Activated CD8-positive, alpha-beta T cell treated with anti-CD3 and anti-CD28 coated beads, Interleukin-2, amount 10 ng/mL, durations not matched to agents 7 days and 5 days (primary cell): ENCODE measurements at regions not wholly inside any gene's neighbourhood (a gene's known extent, or its start where the extent isn't known, plus 50 kb on each side); places are given as distances from the start of the nearest gene placed in this dataset.
"Not testable (repeated sequence)": the region's sequence is repeated elsewhere in the genome, so short reads cannot be mapped to it uniquely, and the experiment has no call there.

Source experiments
- ATAC-seq: fragments of 150-1000 bp; cut with Tn5 transposase; one replicate; pipeline ENCODE4 v1.10.0; 2021; ENCODE audit warnings: moderate library complexity
- CTCF ChIA-PET: fragments of 350-600 bp; sonication (Branson Sonifier 250); formaldehyde crosslinking; loops from one replicate; lab custom pipeline; 2021; ENCODE audit warnings: antibody characterized with exemption; lab: Charles Lee
- POLR2A ChIA-PET: fragments of 350-600 bp; sonication (Branson Sonifier 250); formaldehyde crosslinking; loops from one replicate; lab custom pipeline; 2021; ENCODE audit warnings: antibody characterized with exemption; lab: Charles Lee
- DNase-seq: peaks from one replicate; pipeline ENCODE4 v3.0.0-alpha.2; 2020
- H3K27ac Mint-ChIP-seq: one replicate; pipeline ENCODE4 v1.8.0; 2021; ENCODE audit warnings: mild to moderate bottlenecking, mixed read lengths
- H3K27me3 Mint-ChIP-seq: one replicate; pipeline ENCODE4 v1.8.0; 2021; ENCODE audit warnings: low read depth, mixed read lengths
- H3K36me3 Mint-ChIP-seq: one replicate; pipeline ENCODE4 v1.8.0; 2021; ENCODE audit warnings: low read depth, mixed read lengths
- H3K4me1 Mint-ChIP-seq: one replicate; pipeline ENCODE4 v1.8.0; 2021; ENCODE audit warnings: low read depth, mixed read lengths
- H3K4me3 Mint-ChIP-seq: one replicate; pipeline ENCODE4 v1.8.0; 2021; ENCODE audit warnings: mild to moderate bottlenecking, mixed read lengths
- H3K9me3 Mint-ChIP-seq: one replicate; pipeline ENCODE4 v1.8.0; 2022; ENCODE audit warnings: mixed read lengths; ENCODE audit not compliant: insufficient read depth

DNA sequence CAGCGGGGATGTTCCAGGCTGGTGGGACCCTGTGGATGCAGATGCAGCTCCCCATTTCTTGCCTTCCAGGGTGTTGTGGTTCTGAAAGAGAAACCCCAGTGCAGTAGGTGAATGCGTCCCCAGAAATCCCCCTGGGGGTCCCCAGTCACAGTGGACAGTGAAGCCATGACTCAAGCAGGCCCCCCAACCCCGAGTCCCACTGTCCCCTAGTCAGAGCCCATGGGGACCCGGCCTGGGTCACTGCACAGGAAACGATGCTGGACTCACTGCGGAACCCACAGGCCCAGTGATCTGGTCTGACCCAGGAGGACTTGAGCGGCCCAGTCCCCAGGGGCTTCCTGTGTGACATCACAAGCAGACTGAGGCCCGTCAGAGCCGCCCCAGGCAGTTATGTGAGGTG lies 341.4 kb downstream of the ADGRD1 start:
- H3K9me3 Mint-ChIP-seq, H3K27me3 Mint-ChIP-seq, DNase-seq, POLR2A ChIA-PET, H3K4me3 Mint-ChIP-seq, H3K4me1 Mint-ChIP-seq, ATAC-seq, CTCF ChIA-PET, H3K36me3 Mint-ChIP-seq, H3K27ac Mint-ChIP-seq: not testable (repeated sequence)

DNA sequence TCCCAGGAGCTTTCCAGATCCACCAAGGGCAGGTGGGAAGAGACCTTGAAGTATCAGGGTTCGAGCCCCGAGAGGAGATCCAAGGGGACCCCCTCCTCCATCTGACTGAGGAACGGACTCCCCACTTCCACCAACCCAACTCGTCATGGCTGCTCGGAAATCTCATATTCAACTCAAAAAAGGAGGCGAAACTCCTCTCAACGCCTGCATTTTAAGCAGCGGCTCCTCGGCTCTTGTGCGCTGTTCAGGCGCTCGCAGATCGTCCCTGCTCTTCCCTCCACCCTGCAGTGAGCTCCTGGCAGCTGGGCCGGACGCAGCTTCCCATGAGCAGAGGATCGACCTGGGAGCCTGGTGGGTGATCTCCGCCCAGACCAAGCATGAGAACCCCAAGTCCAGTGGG lies 341.9 kb downstream of the ADGRD1 start:
- H3K4me1 Mint-ChIP-seq, DNase-seq, H3K4me3 Mint-ChIP-seq, H3K36me3 Mint-ChIP-seq, POLR2A ChIA-PET, ATAC-seq, H3K27ac Mint-ChIP-seq, H3K27me3 Mint-ChIP-seq, H3K9me3 Mint-ChIP-seq, CTCF ChIA-PET: not testable (repeated sequence)

DNA sequence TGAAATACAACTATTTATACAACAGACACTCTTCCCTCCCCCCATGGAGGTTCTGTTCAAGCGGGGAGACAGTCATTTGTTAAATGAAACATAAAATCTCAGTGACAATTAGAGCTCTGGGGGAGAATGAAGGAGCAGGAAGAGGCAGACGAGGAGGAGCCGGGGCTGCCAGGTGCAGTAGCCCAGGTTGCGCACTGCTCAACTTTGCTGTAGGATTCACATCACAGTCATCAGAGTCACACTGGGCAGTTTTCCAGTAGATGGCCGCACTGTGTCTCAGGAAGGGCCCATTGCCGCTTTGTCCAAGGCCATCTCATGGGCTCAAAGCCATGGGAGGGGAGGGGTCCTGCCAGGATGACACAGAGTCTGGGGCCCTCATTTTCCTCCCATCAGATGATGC lies 342.4 kb downstream of the ADGRD1 start:
- H3K9me3 Mint-ChIP-seq, H3K36me3 Mint-ChIP-seq, H3K4me1 Mint-ChIP-seq, H3K27me3 Mint-ChIP-seq, H3K4me3 Mint-ChIP-seq, DNase-seq, H3K27ac Mint-ChIP-seq, ATAC-seq, POLR2A ChIA-PET, CTCF ChIA-PET: not testable (repeated sequence)

DNA sequence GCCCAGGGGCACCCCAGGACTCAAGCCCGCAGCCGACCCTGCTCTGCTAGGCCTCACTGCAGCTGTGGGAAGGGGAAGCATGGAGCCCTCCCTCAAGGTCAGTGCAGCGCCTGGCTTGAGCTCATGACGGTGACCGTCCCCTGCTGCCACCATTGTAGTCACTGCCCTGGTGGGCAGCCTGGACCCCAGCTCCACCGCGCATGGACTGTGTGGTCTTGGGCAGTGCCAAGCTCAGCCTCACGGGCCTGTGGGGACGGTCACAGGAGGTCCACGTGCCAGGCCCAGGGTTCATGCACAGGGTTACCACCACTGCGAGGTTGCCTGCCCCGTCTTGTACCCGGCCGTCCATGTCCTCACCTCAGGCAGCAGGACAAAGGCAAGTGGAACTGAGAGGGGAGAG lies 342.9 kb downstream of the ADGRD1 start:
- POLR2A ChIA-PET, CTCF ChIA-PET, H3K4me3 Mint-ChIP-seq, H3K36me3 Mint-ChIP-seq, H3K27ac Mint-ChIP-seq, H3K4me1 Mint-ChIP-seq, H3K9me3 Mint-ChIP-seq, ATAC-seq, H3K27me3 Mint-ChIP-seq: not testable (repeated sequence)
- DNase-seq = peak; percentile 17

DNA sequence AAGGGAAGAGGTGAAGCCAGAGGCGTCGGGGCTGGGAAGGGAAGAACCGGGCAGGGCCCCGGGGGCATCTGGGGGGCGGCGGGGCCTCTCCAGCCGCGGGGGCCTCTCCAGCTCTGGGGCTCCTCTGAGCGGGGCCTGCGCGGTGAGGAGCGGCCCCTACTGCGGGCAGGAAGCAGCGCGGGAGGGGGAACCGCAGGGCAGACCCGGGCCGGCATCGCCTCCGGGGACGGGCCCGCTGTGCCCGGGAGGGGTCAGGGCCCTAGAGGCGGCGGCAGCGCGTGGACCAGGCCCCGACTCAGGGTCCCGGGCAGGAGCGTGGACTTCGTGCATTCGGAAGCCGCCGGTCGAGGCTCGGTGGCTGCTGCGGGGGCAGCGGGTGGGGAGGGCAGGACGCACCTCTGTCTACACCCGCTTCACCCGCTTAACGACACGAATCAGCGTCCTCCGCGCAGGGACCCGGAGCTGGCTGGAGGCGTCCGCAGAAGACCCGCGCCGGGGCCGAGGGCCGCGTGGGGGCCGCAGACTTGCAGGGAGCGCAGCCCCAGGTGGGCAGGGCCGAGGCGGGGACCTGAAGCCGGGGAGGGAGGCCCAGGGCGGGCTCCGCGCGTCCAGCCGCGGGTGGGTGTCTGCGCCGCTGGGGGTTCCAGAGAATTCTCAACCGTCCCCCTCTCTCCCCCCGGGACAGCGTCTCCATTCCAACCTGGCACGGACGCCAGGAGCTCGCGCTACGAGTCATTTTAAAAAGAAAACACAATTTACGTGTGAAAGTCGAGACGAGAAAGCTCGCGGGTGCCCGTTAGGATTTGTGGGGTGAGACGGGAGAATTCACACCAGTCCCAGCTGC lies 345.0 kb downstream of the ADGRD1 start:
- not testable (repeated sequence) for H3K4me1 Mint-ChIP-seq, DNase-seq

DNA sequence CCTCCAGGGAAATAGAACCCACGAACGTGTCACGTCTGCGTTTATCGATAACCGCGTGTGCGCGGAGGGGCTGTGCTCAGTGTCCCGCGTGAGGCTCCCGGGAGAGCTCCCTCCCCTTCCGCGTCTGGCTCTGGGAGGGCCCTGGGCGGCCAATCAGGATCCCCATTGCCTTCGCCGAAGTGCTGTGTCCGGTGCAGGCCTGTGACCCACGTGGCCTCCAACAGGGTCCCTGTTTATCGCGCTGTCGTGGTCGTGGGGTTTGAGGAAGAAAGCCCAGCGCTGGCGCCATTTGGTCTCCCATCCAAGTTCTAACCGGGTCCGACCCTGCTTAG lies 345.6 kb downstream of the ADGRD1 start:
- ATAC-seq, CTCF ChIA-PET: not testable (repeated sequence)

More for the DNA sequence above, 345.0 kb downstream of the ADGRD1 start:
- CTCF ChIA-PET, H3K27ac Mint-ChIP-seq, H3K27me3 Mint-ChIP-seq, H3K36me3 Mint-ChIP-seq, POLR2A ChIA-PET, H3K9me3 Mint-ChIP-seq, H3K4me3 Mint-ChIP-seq: not testable (repeated sequence)
- peak; percentile 39 for ATAC-seq

DNA sequence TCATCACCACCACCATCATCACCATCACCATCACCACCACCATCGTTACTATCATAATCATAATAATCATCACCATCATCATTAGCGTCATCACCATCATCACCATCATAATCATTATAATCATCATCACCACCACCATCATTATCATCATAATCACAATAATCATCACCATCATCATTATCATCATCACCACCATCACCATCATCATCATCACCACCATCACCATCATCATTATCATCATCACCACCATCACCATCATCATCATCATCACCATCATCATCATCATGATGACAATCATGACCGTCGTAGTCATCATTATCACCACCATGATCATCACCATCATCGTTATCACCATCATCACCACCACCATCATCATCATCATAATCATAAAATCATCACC lies 349.9 kb downstream of the ADGRD1 start:
- H3K9me3 Mint-ChIP-seq, POLR2A ChIA-PET, ATAC-seq, CTCF ChIA-PET, H3K4me1 Mint-ChIP-seq, DNase-seq, H3K4me3 Mint-ChIP-seq, H3K36me3 Mint-ChIP-seq, H3K27ac Mint-ChIP-seq, H3K27me3 Mint-ChIP-seq: not testable (repeated sequence)

More for the DNA sequence above, 345.6 kb downstream of the ADGRD1 start:
- POLR2A ChIA-PET, H3K27me3 Mint-ChIP-seq, H3K4me1 Mint-ChIP-seq, DNase-seq, H3K4me3 Mint-ChIP-seq, H3K9me3 Mint-ChIP-seq, H3K36me3 Mint-ChIP-seq, H3K27ac Mint-ChIP-seq: not testable (repeated sequence)

DNA sequence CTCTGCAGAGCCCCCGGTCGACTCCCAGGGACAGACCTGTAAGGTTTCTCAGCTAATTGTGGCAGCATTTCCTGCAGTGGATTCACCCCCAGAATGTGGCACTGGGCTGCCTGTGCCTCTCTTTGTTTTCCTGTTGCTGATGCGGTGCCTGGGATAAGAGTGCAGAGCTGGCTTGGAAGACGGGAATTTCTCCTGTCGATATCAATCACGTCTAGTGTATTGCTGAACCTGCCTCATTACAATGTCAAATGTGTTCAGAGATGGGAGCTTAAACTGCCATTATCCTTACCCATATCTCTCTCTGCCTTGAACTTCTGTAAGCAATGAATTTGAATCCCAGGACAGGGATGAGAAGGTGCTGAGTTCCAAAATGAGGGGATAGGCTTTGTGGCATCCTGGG lies 350.9 kb downstream of the ADGRD1 start:
- DNase-seq, H3K27ac Mint-ChIP-seq, H3K36me3 Mint-ChIP-seq, POLR2A ChIA-PET, H3K4me1 Mint-ChIP-seq, H3K4me3 Mint-ChIP-seq, ATAC-seq, CTCF ChIA-PET, H3K27me3 Mint-ChIP-seq, H3K9me3 Mint-ChIP-seq: not testable (repeated sequence)

DNA sequence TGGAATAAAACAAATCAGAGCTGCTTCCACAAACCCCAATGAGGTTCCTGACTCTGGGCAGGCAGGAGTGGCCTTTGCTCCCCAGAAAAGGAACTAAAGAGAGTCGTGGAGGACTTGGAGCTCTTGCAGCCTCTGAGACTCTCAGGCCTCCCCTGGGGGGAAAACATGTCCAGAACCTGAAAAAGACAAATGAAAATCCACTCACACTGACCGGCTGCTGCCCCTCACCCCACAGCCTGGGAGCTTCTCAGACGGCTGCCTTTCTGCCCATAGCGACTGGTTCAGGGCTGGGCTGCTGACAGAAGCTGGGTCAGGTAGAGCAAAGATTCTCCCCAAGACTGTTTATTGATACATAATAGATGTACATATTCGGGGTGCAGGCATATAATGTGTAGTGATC lies 356.0 kb downstream of the ADGRD1 start:
- H3K36me3 Mint-ChIP-seq = no peaks in the 10 kb centered on the region
- peaks cover 9% of the 10 kb centered on the region for H3K4me1 Mint-ChIP-seq
- POLR2A ChIA-PET = no interaction called here
- CTCF ChIA-PET = no interaction called here
- ATAC-seq (no peak), DNase-seq (no peak)
- H3K9me3 Mint-ChIP-seq = no peaks in the 10 kb centered on the region
- H3K27ac Mint-ChIP-seq = no peak overlapping the region
- H3K27me3 Mint-ChIP-seq = no peaks in the 10 kb centered on the region
- no peak overlapping the region for H3K4me3 Mint-ChIP-seq

DNA sequence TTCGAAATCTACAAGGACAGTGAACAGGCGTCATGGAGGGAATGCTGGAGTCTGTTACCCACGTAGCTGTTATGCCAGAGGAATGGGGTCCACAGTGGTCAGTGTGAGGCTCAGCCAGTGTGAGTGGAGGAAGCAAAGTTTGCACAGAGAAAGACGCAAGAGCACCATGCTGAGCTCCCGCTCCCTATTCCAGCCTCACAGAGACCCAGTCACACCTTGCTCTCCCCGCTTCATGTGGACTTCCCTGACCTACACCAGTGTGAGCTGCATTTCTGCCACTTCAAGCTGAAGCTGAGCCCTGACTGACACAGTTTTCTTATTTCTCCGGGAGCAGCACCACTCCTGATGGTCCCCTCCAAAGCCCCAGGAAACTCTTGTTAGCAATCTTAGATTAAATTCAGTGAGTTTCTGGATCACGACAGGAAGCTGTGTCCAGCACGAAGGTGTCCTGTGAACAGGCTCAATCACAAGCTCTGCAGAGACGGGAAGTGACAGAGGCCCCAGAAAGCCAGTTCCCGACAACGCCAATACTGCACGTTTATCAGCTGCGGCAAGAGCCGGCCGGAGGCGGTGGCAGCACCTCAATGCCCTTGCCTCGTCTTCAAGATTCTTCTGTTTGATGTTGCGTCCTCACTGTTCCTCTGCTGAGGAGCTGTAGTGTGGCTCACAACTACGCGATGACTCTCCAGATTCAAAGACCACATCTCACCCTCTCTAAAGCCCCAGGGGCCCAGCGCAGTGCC lies 356.7 kb downstream of the ADGRD1 start:
- H3K4me1 Mint-ChIP-seq, H3K4me3 Mint-ChIP-seq, H3K27me3 Mint-ChIP-seq, H3K27ac Mint-ChIP-seq, CTCF ChIA-PET, DNase-seq, POLR2A ChIA-PET, H3K36me3 Mint-ChIP-seq, ATAC-seq, H3K9me3 Mint-ChIP-seq: not testable (repeated sequence)

DNA sequence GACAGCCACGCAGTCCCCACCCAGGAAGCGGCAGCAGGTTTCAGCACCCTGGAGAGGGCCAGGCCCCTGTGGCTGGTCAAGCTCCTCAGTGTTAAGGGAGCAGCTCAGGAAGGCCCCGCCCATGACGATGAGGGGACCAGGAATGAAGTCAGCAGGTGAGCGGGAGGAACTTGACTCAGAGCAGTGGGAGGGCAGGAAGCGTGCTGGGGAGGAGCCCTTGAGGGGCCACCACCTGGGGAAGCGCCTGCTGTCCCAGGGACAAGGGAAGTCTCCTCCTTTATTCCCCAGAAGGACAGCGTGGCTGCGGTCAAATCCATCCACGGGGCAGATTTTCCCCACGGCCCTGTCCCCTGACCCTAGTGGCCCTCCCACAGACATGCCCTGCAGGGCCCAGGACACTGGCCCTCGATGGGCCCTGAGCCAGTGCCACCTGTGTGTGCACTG lies 357.6 kb downstream of the ADGRD1 start:
- H3K4me1 Mint-ChIP-seq, CTCF ChIA-PET, H3K27me3 Mint-ChIP-seq, H3K4me3 Mint-ChIP-seq, POLR2A ChIA-PET, H3K9me3 Mint-ChIP-seq, H3K27ac Mint-ChIP-seq, H3K36me3 Mint-ChIP-seq: not testable (repeated sequence)
- ATAC-seq (peak; percentile 64), DNase-seq (peak; percentile 32)

DNA sequence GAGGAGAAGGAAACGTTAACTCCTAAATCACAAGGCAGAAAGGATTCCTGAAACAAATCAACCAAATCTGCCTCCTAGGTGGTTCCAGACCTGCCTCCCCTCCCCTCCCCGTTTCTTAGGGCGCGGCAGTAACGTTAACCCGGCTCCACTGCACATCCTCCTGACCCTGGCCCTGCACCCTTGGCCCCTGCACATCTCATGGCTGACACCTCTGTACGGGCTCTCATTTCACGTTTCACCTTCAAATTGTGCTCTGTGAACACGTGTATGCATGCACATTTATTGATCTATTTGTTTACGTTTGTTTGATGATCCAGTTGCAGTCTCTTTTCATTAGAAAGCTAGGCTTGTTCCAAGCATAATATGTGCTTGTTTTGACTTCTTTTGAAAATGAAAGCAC lies 358.1 kb downstream of the ADGRD1 start:
- ATAC-seq = no peak
- Mint-ChIP-seq H3K4me3 (no peak overlapping the region), H3K9me3 (no peaks in the 10 kb centered on the region), H3K36me3 (no peaks in the 10 kb centered on the region), H3K4me1 (peaks cover 9% of the 10 kb centered on the region), H3K27ac (no peak overlapping the region), H3K27me3 (no peaks in the 10 kb centered on the region)
- ChIA-PET POLR2A (no interaction called here), CTCF (no interaction called here)
- no peak for DNase-seq
